Left colon (tissue), 2 donors: ENCODE measurements at regions not wholly inside any gene's neighbourhood (a gene's known extent, or its start where the extent isn't known, plus 50 kb on each side); places are given as distances from the start of the nearest gene placed in this dataset.
A peak's percentile ranks its signal among the peaks of the same experiment; 100 is the strongest.

ENCODE experiments used
- ATAC-seq: fragments of 200-7000 bp; cut with Tn5 transposase; one replicate; pipeline ENCODE4 v1.9.1; 2020; ENCODE audit warnings: mild to moderate bottlenecking, moderate library complexity
- DNase-seq, 2 donors: peaks; one replicate each; pipeline ENCODE4 v3.0.0-alpha.2; 2020
- intact Hi-C, 2 donors: fragments of 100-400 bp; cut with DNase I in 1 of 2; cut with micrococcal nuclease in 1 of 2; formaldehyde crosslinking; loops; one replicate each; pipeline versions ENCODE4 v1.11.2 to v1.14.0; 2022; cut with DNase I, micrococcal nuclease
- donor health status: DM: no; HTN: no; CAD: no.
- donor health status: DM: yes; HTN: yes; CAD: no.

DNA sequence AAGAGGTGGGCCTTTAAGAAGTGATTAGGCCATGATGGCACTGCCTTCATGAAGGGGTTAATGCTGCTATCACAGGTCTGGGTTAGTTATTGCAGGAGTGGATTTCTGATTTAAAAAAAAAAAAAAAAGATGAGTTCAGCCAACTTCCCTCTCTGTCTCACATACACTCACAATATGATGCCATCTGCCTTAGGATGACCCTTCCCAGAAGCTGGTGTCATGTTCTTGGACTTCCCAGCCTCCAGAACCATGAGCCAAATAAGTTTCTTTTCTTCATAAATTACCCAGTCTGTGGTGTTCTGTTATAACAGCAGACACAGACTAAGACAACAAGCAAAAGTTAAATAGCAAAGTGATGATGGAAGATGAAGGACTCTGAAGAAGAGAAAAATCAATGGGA, 179.7 kb upstream of the ETAA1 start:
- intact Hi-C loops, result loop anchor here in 1 of 2 donors (10.0 kb wide), 1 partner anchor 773 kb away; no protein-coding TSS in a partner anchor
- ATAC-seq (no peak), DNase-seq (no peak)

DNA sequence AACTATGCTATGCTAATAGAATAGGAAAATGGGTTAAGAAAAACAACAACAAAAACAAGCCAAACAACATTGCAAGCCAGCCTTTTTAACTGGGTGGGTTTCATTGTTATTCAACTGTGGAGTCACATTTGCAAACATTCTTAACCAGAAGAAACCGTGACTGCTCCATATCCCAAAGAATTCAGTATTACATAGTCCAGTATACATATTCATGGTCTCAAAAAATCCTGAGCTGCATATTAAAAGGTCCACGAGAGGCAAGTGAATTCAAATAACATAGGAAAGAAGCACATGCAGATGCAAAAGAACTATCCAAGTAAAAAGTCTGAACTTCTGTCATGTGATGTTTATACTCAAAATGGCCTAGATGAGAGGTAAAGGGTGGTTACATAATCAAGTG, 179.1 kb upstream of the ETAA1 start:
- intact Hi-C loops, result loop anchor here in 1 of 2 donors (10.0 kb wide), 1 partner anchor 773 kb away; no protein-coding TSS in a partner anchor
- ATAC-seq, result no peak

DNA sequence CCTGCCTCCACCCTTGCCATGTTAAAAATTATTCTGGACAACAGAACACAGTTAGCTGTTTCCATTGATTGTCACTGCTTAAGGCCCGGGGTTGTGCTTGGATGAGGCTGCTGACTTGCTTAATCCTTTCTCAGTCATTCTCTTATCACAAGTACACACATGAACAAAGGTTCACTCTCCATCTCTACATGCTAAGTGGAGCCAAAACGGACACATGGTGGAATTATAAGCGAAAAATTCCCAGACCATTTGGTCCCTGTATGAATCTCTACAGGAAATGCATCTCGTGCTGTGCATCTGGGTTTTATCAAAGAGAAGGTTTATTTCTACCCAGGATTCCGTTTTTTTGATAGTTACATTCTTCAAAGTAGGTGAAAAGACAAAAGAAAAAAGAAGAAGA, 177.5 kb upstream of the ETAA1 start:
- intact Hi-C loops, result loop anchor here in 1 of 2 donors (10.0 kb wide), 1 partner anchor 775 kb away; no protein-coding TSS in a partner anchor
- ATAC-seq (no peak), DNase-seq (no peak)

More for the DNA sequence above, 179.1 kb upstream of the ETAA1 start:
- DNase-seq, result no peak

DNA sequence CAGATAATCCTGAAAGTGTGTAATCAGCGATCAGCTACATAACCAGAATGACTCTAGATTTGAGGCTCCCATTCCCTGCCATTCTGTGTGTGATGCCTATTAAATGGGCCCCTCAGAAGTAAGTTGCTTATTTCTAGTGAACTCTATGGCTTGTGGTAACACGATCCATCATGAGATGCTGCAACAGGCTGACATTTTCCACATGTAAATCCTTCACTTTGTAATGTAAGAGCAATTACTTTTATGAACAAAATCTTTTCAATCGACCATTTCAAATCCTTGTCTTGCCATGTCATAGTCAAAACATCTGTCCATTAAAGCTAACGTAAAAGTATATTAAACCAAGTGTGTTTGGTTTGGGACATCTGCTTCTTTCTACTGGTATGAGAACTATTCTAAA, 175.9 kb upstream of the ETAA1 start:
- ATAC-seq (no peak), DNase-seq (no peak)
- intact Hi-C loops, result no loop called here

DNA sequence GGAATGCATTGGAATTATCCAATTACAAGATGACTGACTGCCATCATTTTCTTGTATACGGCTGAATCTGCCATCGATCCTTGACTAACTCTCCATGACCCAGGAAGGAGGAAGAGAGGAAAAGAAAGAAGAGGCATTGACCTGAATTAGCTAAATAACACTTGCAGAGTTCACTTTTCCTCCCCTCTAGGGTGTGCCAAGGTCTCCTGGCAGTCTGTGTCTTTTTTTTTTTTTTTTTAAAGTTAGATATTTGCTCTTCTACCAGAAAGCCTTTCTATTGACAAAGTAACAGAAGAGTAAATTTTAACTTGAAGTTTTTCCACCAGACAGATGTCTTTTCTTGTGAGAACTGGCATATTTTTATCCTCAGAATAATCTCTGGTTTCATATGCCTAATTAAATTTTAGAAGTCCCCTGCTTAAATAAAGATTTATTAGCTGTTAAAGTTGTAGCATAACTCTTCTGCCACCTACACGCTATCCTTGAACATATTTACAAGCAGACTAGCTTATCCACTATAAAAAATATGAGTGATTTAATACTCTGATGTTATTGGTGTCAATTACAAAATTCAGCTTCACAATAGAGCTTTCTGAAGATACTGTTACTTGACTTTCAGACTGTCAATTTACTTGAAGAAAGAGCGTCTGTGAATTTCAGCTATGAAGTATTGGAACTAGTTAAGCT, 171.7 kb upstream of the ETAA1 start:
- intact Hi-C loops, result no loop called here
- ATAC-seq (no peak), DNase-seq (no peak)

DNA sequence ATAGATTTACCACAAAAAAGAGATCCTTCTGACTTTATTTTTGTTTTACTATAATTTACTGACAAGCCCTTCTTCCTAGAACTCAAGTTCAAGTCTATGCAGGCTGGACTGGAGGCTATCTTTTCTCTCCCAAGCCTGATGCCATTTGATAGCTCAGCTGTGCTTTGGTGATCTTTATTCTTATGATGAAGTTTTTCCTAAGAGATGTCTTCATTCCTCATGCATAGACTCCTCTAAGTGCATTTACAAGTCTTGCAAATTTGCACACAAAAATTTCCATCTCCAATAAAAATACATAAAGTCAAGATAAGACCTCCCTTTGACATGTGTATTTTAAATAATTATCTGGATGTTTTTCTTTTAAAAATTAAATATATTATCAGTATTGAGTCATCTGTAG, 167.4 kb upstream of the ETAA1 start:
- intact Hi-C loops, result no loop called here
- ATAC-seq, result no peak
- no peak for DNase-seq

DNA sequence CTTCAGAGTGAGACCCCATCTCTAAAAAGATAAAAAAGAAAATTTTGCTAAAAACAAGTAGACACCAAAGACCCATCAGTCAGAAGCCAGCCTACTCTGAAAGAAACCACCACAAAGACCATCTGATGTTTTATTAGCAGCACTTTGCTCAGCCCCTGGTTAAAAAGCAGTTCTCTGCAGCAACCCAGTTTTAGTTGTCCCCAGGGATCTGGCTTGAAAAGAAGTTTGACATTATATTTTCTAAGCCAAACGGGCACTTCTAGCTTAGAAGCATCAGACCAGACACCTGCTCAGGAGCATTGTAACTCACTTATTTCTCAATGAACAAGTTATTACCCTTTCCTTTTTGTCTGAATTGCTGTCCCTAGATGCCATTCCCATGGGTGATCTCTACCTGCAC, 164.2 kb upstream of the ETAA1 start:
- intact Hi-C loops, result no loop called here
- ATAC-seq, result no peak
- DNase-seq, result no peak

DNA sequence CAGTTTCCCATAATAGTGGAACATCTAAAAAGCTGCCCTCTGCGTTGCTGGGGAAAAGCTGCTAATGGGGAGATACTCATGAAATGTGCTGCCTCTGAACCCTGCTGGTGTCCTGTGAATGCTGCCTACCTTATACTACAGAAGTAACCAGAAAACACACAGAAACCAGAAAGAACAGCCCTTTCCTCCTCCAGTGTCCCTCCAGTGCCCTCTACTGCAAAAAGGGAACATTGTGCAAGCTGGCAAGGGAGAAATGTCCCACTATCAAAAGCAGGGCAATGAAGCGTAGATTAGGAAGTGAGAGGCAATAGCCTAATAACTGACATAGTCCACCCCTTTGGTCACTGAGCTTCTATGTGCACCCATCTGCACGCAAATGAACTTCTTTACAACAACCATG, 162.7 kb upstream of the ETAA1 start:
- intact Hi-C loops, result no loop called here
- ATAC-seq, result no peak
- DNase-seq, result no peak

DNA sequence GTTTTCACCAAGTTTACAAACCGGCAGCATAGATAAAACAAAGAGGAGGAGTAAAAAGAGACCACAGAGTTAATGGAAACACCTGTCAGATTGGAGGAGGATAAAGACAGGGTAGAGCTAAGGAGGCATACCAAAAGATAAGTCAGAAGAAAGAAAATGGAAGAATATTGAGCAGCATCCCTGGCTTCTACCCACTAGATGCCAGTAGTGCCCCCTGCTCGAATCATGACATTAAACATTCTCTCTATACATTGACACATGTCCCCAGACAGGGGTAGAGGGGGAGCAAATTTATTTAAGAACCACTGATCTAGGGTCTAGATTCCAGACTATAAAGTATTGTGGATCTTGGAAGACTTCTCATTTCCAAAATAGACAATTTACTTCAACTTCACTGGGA, 159.8 kb upstream of the ETAA1 start:
- intact Hi-C loops, result no loop called here
- ATAC-seq (no peak), DNase-seq (no peak)

DNA sequence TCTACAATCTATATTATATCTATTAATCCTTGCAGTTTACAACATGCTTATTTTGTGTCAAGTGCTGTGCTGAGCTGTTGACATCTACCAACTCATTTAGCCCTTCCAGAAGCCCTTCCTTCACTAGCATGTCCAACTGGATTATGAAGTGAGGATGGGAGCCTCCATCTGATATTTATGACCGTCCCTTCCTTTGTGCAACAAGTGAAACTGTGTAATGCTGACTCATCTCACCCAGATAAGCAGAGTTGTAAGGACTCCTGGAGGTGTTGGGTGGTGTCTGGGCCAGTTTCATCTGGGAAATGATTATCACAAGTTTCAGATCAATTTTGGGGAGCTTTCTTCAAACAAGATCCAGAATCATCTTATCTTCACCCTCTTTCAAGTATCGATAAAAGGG, 156.6 kb upstream of the ETAA1 start:
- intact Hi-C loops, result no loop called here
- ATAC-seq (no peak), DNase-seq (no peak)

DNA sequence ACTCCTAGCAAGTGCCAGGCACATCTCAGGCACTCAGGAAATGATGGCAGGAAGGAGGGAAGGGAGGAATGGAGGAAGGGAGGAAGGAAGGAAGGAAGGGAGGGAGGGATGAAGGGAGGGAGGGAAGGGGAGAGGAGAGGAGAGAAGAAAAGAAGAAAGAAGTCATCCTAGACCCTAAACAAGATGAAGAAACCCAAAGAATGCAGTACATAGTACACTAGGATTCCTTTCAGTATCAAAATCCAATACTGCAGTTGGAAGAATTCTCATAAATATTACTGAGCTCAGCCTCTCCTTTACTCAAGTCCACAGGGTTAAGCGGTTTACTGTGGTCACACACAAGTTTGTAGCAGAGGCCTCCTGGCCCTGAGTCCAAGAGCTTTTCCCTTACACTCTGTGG, 155.7 kb upstream of the ETAA1 start:
- intact Hi-C loops, result no loop called here
- no peak for ATAC-seq

DNA sequence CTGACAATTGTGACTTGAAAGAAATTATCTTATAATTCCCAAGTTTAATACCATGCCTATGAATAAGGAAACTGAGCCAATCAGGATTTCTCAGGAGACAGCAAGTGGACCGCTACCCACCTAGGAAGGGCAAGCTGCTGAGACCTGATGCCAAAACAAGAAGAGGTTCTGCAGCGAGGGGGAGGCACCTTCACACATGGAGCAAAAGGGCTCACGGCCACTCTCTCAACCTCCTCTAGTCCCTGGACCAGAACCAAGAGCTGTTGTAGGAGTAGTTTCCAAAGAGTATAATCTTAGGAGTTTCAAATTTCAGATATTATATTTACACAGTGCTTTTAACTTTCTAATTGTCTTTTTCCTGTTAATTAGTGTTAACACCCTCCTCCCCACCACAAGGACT, 154.7 kb upstream of the ETAA1 start:
- DNase-seq (no peak), ATAC-seq (no peak)
- intact Hi-C loops, result no loop called here

More for the DNA sequence above, 155.7 kb upstream of the ETAA1 start:
- DNase-seq, result no peak

DNA sequence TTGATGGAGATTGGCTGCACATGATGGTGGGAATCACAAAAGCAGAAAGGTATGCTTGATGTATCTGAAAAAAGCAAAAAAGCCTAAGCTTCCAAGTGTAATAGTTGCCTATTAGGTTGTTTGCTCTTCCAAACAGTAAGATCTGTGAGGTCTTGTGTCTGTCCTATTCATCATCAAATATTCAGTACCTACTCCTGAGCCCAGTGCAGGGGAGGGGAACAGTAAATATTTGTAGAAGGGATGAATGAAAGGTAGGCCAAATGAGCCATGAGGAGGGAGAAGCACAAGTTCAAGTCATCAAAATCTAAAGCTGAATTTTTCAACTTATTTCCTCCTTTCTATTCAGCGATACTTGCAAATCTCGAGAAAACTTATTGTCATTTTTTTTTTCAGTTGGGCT, 153.2 kb upstream of the ETAA1 start:
- intact Hi-C loops, result no loop called here
- ATAC-seq (no peak), DNase-seq (no peak)

DNA sequence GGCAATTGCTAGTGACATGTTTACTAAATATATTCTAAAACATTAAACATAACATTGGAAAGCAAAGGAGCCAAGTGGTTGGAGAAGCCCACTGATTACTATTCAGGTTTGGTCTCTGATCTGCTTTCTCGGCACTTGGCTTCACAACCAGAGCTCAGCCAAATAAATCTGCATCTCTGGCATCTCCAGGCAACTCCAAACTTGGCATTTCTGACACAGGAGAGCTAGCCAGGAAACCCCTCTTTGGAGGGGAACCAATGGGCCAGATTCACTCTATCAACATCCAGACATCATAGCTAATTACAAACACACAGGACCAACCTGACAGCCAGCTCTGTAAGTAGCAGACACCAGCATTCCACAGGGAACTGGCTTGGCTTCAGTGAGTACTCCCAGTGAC, 150.3 kb upstream of the ETAA1 start:
- intact Hi-C loops, result no loop called here
- ATAC-seq, result no peak
- no peak for DNase-seq

DNA sequence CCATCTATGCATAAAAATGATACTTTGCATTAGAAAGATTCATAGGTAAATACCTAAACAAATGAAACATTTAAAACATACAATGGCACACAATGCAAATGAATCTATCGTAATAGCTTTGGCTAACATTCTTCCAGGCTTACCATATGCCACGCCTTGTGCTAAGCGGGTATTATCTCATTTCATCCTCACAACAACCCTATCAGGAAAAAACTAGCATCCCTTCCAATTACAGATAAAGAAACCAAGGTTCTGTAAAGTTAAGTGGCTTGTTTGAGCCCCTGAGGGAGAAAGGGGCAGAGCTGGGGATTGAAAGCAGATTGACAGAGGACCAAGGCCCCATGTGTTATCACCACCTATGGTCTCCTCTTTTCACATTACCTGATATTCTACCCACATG, 145.4 kb upstream of the ETAA1 start:
- DNase-seq (no peak), ATAC-seq (no peak)
- intact Hi-C loops, result no loop called here

DNA sequence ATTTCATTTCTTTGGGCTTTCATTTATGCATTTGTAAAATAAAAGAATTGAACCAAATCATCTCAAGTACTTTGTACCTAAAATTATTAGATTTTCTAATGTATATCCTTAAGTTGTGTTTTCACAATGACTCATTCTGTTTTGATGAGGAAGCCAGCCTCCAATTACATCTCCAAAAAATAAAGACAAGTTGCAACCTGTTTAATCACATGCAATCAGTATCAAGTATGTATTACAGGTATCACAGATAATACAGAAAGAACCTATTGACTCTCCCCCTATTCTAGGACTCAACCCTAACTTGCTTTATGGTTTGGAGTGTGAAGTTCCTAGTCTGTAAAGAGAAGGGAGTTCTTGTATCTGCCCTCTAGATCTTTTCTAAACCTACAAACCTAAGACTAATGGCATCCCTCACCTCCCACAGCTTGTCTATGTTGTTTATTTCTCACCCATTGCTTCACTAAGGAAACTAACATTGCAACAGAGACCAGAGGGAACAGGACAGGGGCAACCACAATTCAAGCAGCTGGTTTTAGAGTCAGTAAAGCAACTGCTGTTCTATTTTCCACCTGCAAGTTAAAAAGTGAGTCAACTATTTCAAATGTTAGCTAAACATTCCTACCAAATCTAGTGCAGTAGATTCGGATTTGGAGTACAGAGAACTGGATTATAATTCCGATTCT, 141.1 kb upstream of the ETAA1 start:
- ATAC-seq (no peak), DNase-seq (no peak)
- intact Hi-C loops, result no loop called here

DNA sequence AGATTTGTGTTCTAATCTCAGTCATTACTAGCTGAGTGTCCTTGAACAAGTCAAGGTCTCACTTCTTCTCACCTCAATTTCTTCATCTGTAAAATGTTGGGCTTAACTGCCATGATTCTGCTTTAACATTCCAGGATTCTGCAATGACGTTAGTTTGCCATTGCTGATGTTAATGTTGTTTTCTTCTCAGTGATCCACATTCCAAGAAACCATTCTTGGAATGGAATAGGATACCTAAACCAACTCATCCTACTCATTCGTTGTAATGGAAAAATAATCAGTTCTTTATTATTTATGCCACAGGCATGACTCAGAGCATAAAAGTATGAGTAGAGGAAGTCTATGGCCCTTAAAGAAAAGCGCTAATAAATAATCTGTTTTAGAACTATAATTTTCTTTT, 140.2 kb upstream of the ETAA1 start:
- intact Hi-C loops, result no loop called here
- ATAC-seq (no peak), DNase-seq (no peak)

DNA sequence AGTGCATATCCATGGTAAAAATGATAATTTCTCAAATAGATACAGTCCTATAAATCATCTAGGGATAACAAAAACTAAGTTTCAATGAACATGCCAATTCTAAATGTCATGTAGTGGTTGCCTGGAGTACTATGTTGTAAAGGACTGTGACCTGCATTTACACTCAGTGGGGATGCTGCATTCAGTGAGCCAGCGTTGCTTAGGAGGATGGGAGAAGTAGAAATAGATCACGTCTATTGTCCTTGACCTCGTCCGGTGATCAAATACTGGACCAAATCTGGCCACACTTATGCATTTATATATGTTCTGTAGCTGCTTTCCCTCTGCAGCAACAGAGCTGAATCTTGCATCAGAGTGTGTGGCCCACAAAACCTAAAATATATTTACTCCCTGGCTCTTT, 139.0 kb upstream of the ETAA1 start:
- intact Hi-C loops, result no loop called here
- DNase-seq (no peak), ATAC-seq (no peak)

DNA sequence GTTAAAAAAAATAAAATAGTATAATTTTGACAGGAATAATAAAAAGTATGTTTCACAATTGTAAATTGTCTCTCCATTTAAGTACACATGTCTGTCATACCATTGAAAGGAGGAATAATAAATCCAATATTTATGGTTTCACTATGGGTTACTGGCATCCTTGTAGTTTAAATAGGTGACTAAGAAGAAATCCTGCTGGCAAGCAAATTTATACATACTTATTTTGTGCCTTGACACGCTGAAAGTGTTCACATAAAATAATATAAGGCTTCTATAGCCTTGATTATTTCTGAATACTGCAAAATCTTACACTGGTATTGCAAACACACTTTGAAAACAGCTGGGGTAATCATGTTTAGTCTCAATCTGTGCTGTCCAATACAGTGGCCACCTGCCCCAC, 138.3 kb upstream of the ETAA1 start:
- intact Hi-C loops, result no loop called here
- DNase-seq (no peak), ATAC-seq (no peak)

DNA sequence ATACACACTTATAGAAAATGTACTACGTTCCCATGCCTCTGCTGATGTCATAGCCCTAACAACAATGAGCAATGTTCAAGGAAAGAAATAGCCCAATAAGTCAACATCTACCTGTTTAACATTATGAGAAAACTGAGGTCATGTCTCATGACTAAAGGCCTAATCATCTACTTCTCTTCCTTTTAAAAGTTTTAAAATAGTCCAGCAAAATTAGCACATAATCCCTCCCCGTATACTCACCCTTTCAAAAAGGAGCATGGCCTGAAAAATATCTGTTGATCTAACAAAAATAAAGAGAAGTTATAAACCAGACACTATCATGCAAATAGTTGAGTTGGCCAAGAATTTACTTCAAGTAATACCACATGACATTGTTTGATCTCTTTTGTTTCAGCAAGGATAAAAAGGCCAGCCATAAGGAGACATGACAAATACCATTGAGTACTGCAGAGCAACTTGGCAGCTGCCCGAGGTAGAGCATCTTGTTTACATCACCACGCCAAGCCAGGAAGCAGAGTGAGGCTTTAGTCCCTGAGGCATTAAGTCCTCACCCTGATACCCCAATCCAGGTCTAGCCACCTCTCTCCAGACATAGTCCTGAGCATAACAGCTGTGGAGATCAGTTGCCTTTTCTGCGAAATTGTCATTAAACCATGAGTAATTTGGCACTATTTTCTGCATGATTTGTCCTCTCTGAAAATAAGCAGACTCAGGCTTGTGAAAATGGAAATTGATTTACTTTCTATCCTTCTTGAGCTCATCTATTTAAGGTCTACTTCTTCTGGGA, 137.4 kb upstream of the ETAA1 start:
- intact Hi-C loops, result no loop called here
- DNase-seq (peak; percentile 25 to 63), ATAC-seq (no peak)
